Right forelimb (tissue), 1 donor: ENCODE measurements at regions not wholly inside any gene's neighbourhood (a gene's known extent, or its start where the extent isn't known, plus 50 kb on each side); places are given as distances from the start of the nearest gene placed in this dataset.
"Not testable (repeated sequence)": the region's sequence is repeated elsewhere in the genome, so short reads cannot be mapped to it uniquely, and the experiment has no call there.

Source experiments
- DNase-seq: peaks from one replicate; pipeline ENCODE4 v3.0.0-alpha.2; 2018

GRCh38 chr11:92546603-92547002 lies 322.0 kb downstream of the FAT3 start:
- DNase-seq = no peak

GRCh38 chr11:92550411-92550810 lies 325.8 kb downstream of the FAT3 start:
- no peak for DNase-seq

GRCh38 chr11:92550871-92551270 lies 326.3 kb downstream of the FAT3 start:
- DNase-seq = no peak

- no peak for DNase-seq
Observed at GRCh38 chr11:92552942-92553341, 328.3 kb downstream of the FAT3 start.

- no peak for DNase-seq
Observed at GRCh38 chr11:92554688-92555087, 330.1 kb downstream of the FAT3 start.

GRCh38 chr11:92556431-92556830 lies 331.8 kb downstream of the FAT3 start:
- DNase-seq = no peak

GRCh38 chr11:92557879-92558278 lies 333.3 kb downstream of the FAT3 start:
- no peak for DNase-seq

GRCh38 chr11:92558323-92558722 lies 333.7 kb downstream of the FAT3 start:
- DNase-seq = no peak

GRCh38 chr11:92569726-92570125 lies 345.1 kb downstream of the FAT3 start:
- no peak for DNase-seq

- DNase-seq = no peak
Observed at GRCh38 chr11:92572559-92572958, 347.9 kb downstream of the FAT3 start.

- DNase-seq = no peak
Observed at GRCh38 chr11:92576315-92576714, 351.7 kb downstream of the FAT3 start.

- DNase-seq = no peak
Observed at GRCh38 chr11:92580908-92581307, 356.3 kb downstream of the FAT3 start.

- DNase-seq = no peak
Observed at GRCh38 chr11:92588393-92588792, 363.8 kb downstream of the FAT3 start.

- no peak for DNase-seq
Observed at GRCh38 chr11:92589512-92589911, 364.9 kb downstream of the FAT3 start.

- DNase-seq = no peak
Observed at GRCh38 chr11:92591521-92591920, 366.9 kb downstream of the FAT3 start.

GRCh38 chr11:92594251-92594650 lies 369.6 kb downstream of the FAT3 start:
- no peak for DNase-seq

GRCh38 chr11:92595052-92595451 lies 370.4 kb downstream of the FAT3 start:
- DNase-seq = no peak

GRCh38 chr11:92596596-92597317 lies 372.1 kb downstream of the FAT3 start:
- no peak for DNase-seq

GRCh38 chr11:92601048-92601447 lies 368.4 kb upstream of the MTNR1B start:
- DNase-seq = no peak

GRCh38 chr11:92605667-92606066 lies 363.8 kb upstream of the MTNR1B start:
- DNase-seq = no peak

GRCh38 chr11:92607969-92608722 lies 361.3 kb upstream of the MTNR1B start:
- no peak for DNase-seq

- no peak for DNase-seq
Observed at GRCh38 chr11:92611157-92611556, 358.3 kb upstream of the MTNR1B start.

GRCh38 chr11:92618020-92618419 lies 351.4 kb upstream of the MTNR1B start:
- not testable (repeated sequence) for DNase-seq

- no peak for DNase-seq
Observed at GRCh38 chr11:92623055-92623454, 346.4 kb upstream of the MTNR1B start.

- DNase-seq = no peak
Observed at GRCh38 chr11:92625894-92626293, 343.6 kb upstream of the MTNR1B start.
